ENCODE measurements at regions not wholly inside any gene's neighbourhood (a gene's known extent, or its start where the extent isn't known, plus 50 kb on each side); places are given as distances from the start of the nearest gene placed in this dataset.
"Not testable (repeated sequence)": the region's sequence is repeated elsewhere in the genome, so short reads cannot be mapped to it uniquely, and the experiment has no call there.

DNA sequence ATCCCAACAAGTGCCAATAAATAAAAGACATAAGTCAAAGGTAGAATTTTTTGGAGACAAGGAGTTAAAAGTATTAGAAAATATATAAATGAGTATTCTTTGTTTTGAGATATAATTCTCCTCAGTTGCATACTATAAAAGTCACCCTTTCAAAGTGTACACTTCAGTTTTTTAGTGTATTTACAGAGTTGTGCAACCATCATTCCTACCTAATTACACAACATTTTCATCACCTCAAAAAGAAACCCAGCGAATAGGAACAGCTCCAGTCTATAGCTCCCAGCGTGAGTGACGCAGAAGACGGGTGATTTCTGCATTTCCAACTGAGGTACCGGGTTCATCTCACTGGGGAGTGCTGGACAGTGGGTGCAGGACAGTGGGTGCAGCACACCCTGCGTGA, 1175.7 kb downstream of the PCDH19 start:
- TF ChIP-seq SUZ12 (IDR thresholded peaks at IDR 0.05; ENCODE audit: extremely low read depth, insufficient read depth, insufficient read length); YY1 (IDR thresholded peaks at IDR 0.05; ENCODE audit: insufficient read depth, insufficient read length): not testable (repeated sequence)
